Keratinocyte (primary cell): ENCODE measurements at regions not wholly inside any gene's neighbourhood (a gene's known extent, or its start where the extent isn't known, plus 50 kb on each side); places are given as distances from the start of the nearest gene placed in this dataset.
"Not testable (repeated sequence)": the region's sequence is repeated elsewhere in the genome, so short reads cannot be mapped to it uniquely, and the experiment has no call there.

Experiments used
- DNase-seq: peaks from one replicate; pipeline ENCODE4 v3.0.0-alpha.2; 2011; ENCODE audit warnings: low read depth, missing footprints, low spot score
- FAIRE-seq: peaks from 2 replicates; lab custom pipeline; 2011; peaks lifted over from hg19 to GRCh38; lab: Jason Lieb, UNC
- H2AFZ ChIP-seq: 2 replicates; pipeline ENCODE4 v1.6.0; 2012; ENCODE audit warnings: low read length, control low read depth, inconsistent platforms; ENCODE audit not compliant: control insufficient read depth
- H3K27ac ChIP-seq: 2 replicates; pipeline ENCODE4 v1.5.1; 2011; ENCODE audit warnings: low read length; ENCODE audit not compliant: control insufficient read depth, insufficient read depth
- H3K27me3 ChIP-seq: 3 replicates; pipeline ENCODE4 v1.6.0; 2011; ENCODE audit warnings: low read length; ENCODE audit not compliant: control insufficient read depth, insufficient read depth; ENCODE audit errors: extremely low read depth
- H3K36me3 ChIP-seq, 2 experiments: 2 replicates in 1 of 2; 3 replicates in 1 of 2; pipeline ENCODE4 v1.5.1; 2011; ENCODE audit warnings: low read length in 2 of 2, mild to moderate bottlenecking in 1 of 2; ENCODE audit not compliant: control insufficient read depth in 2 of 2, insufficient read depth in 2 of 2; ENCODE audit errors: extremely low read depth in 1 of 2
- H3K4me1 ChIP-seq: 3 replicates; pipeline ENCODE4 v1.5.1; 2011; ENCODE audit warnings: low read length; ENCODE audit not compliant: control insufficient read depth, insufficient read depth; ENCODE audit errors: extremely low read depth
- H3K4me2 ChIP-seq: 3 replicates; pipeline ENCODE4 v1.6.0; 2011; ENCODE audit warnings: low read depth, low read length; ENCODE audit not compliant: control insufficient read depth, insufficient read depth; ENCODE audit errors: extremely low read depth
- H3K4me3 ChIP-seq, 3 experiments: fragments of 200-600 bp in 1 of 3; sonication (generic) in 1 of 3; 2 replicates in 2 of 3; 3 replicates in 1 of 3; pipeline ENCODE4 v1.5.1; 2011 to 2016; ENCODE audit warnings: low read length in 3 of 3, mild to moderate bottlenecking in 3 of 3, control low read depth in 2 of 3, inconsistent platforms in 1 of 3, low read depth in 1 of 3, mixed read lengths in 1 of 3, mixed run types in 1 of 3, moderate library complexity in 1 of 3; ENCODE audit not compliant: control insufficient read depth in 2 of 3, insufficient read depth in 2 of 3; ENCODE audit errors: extremely low read depth in 1 of 3
- H3K79me2 ChIP-seq: 2 replicates; pipeline ENCODE4 v1.6.0; 2012; ENCODE audit warnings: low read length; ENCODE audit not compliant: control insufficient read depth, insufficient read depth
- H3K9ac ChIP-seq: 3 replicates; pipeline ENCODE4 v1.6.0; 2011; ENCODE audit warnings: low read length; ENCODE audit not compliant: control insufficient read depth, insufficient read depth; ENCODE audit errors: extremely low read depth
- H3K9me1 ChIP-seq: 3 replicates; pipeline ENCODE4 v1.6.0; 2011; ENCODE audit warnings: low read length; ENCODE audit not compliant: control insufficient read depth, insufficient read depth; ENCODE audit errors: extremely low read depth
- H3K9me3 ChIP-seq: 2 replicates; pipeline ENCODE4 v1.5.1; 2012; ENCODE audit warnings: low read depth, low read length; ENCODE audit not compliant: control insufficient read depth
- H4K20me1 ChIP-seq: 3 replicates; pipeline ENCODE4 v1.6.0; 2011; ENCODE audit warnings: low read length; ENCODE audit not compliant: control insufficient read depth, insufficient read depth; ENCODE audit errors: extremely low read depth
- CTCF ChIP-seq, 3 experiments: IDR thresholded peaks in 1 of 3; conservative IDR thresholded peaks in 1 of 3; optimal IDR thresholded peaks in 1 of 3; 2 replicates in 2 of 3; 3 replicates in 1 of 3; pipeline versions ENCODE3 to v1.5.1; 2011; ENCODE audit warnings: low read length in 3 of 3, mild to moderate bottlenecking in 3 of 3, moderate library complexity in 2 of 3, control low read depth in 1 of 3, inconsistent platforms in 1 of 3; ENCODE audit not compliant: insufficient read depth in 2 of 3; ENCODE audit errors: extremely low read depth in 1 of 3
- EZH2 ChIP-seq: IDR thresholded peaks from one replicate; pipeline ENCODE4 v1.6.1; 2012; ENCODE audit warnings: inconsistent platforms, mild to moderate bottlenecking, low read length, moderate library complexity
- dilution Hi-C: fragments of 300-500 bp; cut with MboI; formaldehyde crosslinking; loops from one replicate; pipeline ENCODE4 v1.7.0; 2020; ENCODE audit warnings: low sequenced_read_pairs; ENCODE audit not compliant: extremely low pct_ligation_motif_present

GRCh38 chr21:18756272-18756671 is 352.7 kb upstream of the TMPRSS15 start:
- H3K4me3 ChIP-seq, DNase-seq, H3K4me2 ChIP-seq, H3K9me3 ChIP-seq, H2AFZ ChIP-seq, H4K20me1 ChIP-seq, H3K79me2 ChIP-seq, H3K27me3 ChIP-seq, H3K9me1 ChIP-seq, H3K27ac ChIP-seq, FAIRE-seq, H3K36me3 ChIP-seq, H3K4me1 ChIP-seq, H3K9ac ChIP-seq, dilution Hi-C loops: not testable (repeated sequence)

DNA sequence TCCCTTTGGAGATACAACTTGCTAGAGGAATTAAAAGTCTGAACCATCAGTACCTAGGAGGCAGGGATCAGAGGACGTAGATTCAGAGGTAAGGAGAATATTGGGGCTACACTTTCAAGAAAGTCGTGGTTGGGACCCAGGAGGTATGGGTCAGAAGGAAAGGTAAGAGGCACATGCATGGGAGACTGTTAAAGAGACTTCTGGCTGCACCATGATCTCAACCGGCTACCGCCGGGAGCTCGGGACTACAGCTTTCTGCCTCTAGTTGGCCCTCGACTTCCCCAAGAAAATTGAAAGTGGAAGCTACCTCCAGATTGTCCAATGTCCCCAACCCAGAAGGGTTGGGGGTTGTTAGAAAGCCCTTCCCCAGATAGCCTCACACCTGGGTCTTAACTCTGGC is 355.7 kb upstream of the TMPRSS15 start:
- H3K4me1 ChIP-seq = no peaks in the 10 kb centered on the region
- H3K79me2 ChIP-seq = no peaks in the 10 kb centered on the region
- H4K20me1 ChIP-seq = no peaks in the 10 kb centered on the region
- no peaks in the 10 kb centered on the region for H3K36me3 ChIP-seq
- FAIRE-seq = no peak
- H3K4me2 ChIP-seq = no peak overlapping the region
- DNase-seq = no peak
- H3K9me3 ChIP-seq = no peaks in the 10 kb centered on the region
- H3K27ac ChIP-seq = no peak overlapping the region
- dilution Hi-C loops = no loop called here
- no peak overlapping the region for H3K9ac ChIP-seq
- H2AFZ ChIP-seq = no peak overlapping the region
- TF ChIP-seq CTCF (optimal IDR thresholded peaks at IDR 0.05 in 1 of 3, IDR thresholded peaks at IDR 0.05 in 1 of 3, conservative IDR thresholded peaks at IDR 0.05 in 1 of 3; ENCODE audit: extremely low read depth in 1 of 3, insufficient read depth in 2 of 3, low read length in 3 of 3) (no peak), EZH2 (no peak)
- no peak overlapping the region for H3K4me3 ChIP-seq
- H3K27me3 ChIP-seq = no peaks in the 10 kb centered on the region
- no peaks in the 10 kb centered on the region for H3K9me1 ChIP-seq

GRCh38 chr21:18759751-18760161 is 356.2 kb upstream of the TMPRSS15 start:
- no peak overlapping the region for H3K9ac ChIP-seq
- FAIRE-seq = no peak
- H3K4me1 ChIP-seq = no peaks in the 10 kb centered on the region
- H3K4me3 ChIP-seq = no peak overlapping the region
- H2AFZ ChIP-seq = no peak overlapping the region
- no peaks in the 10 kb centered on the region for H3K9me3 ChIP-seq
- H3K79me2 ChIP-seq = no peaks in the 10 kb centered on the region
- no peak overlapping the region for H3K27ac ChIP-seq
- no peak for DNase-seq
- TF ChIP-seq EZH2 (no peak), CTCF (optimal IDR thresholded peaks at IDR 0.05 in 1 of 3, IDR thresholded peaks at IDR 0.05 in 1 of 3, conservative IDR thresholded peaks at IDR 0.05 in 1 of 3; ENCODE audit: extremely low read depth in 1 of 3, insufficient read depth in 2 of 3, low read length in 3 of 3) (no peak)
- no peak overlapping the region for H3K4me2 ChIP-seq
- dilution Hi-C loops = no loop called here
- no peaks in the 10 kb centered on the region for H4K20me1 ChIP-seq
- no peaks in the 10 kb centered on the region for H3K9me1 ChIP-seq
- no peaks in the 10 kb centered on the region for H3K27me3 ChIP-seq
- H3K36me3 ChIP-seq = no peaks in the 10 kb centered on the region
